Hepatocyte (in vitro differentiated cells): ENCODE measurements at regions not wholly inside any gene's neighbourhood (a gene's known extent, or its start where the extent isn't known, plus 50 kb on each side); places are given as distances from the start of the nearest gene placed in this dataset.
"Not testable (repeated sequence)": the region's sequence is repeated elsewhere in the genome, so short reads cannot be mapped to it uniquely, and the experiment has no call there.

ENCODE experiments used
- DNase-seq: peaks from one replicate; pipeline ENCODE4 v3.0.0-alpha.2; 2016; ENCODE audit warnings: low spot score
- H2AFZ ChIP-seq: fragments of 200-600 bp; sonication (generic); 2 replicates; pipeline ENCODE4 v1.6.0; 2016; ENCODE audit warnings: antibody characterized with exemption, mild to moderate bottlenecking
- H3K27ac ChIP-seq: fragments of 200-600 bp; sonication (generic); 2 replicates; pipeline ENCODE4 v1.5.1; 2016; ENCODE audit warnings: mild to moderate bottlenecking
- H3K27me3 ChIP-seq: fragments of 200-600 bp; sonication (generic); 2 replicates; pipeline ENCODE4 v1.6.1; 2016
- H3K36me3 ChIP-seq: fragments of 200-600 bp; sonication (generic); replicated peaks from 2 replicates; pipeline ENCODE4 v1.5.1; 2016; ENCODE audit warnings: low read depth; ENCODE audit not compliant: insufficient read depth
- H3K4me1 ChIP-seq: fragments of 200-600 bp; sonication (generic); 2 replicates; pipeline ENCODE4 v1.5.1; 2016; ENCODE audit warnings: mild to moderate bottlenecking, moderate library complexity; ENCODE audit not compliant: insufficient read depth
- H3K4me2 ChIP-seq: fragments of 200-600 bp; sonication (generic); 2 replicates; pipeline ENCODE4 v1.6.0; 2016
- H3K4me3 ChIP-seq: fragments of 200-600 bp; sonication (generic); 2 replicates; pipeline ENCODE4 v1.5.1; 2016; ENCODE audit warnings: mild to moderate bottlenecking
- H3K79me2 ChIP-seq: fragments of 200-600 bp; sonication (generic); 2 replicates; pipeline ENCODE4 v1.6.0; 2017; ENCODE audit warnings: mild to moderate bottlenecking
- H3K9me2 ChIP-seq: fragments of 200-600 bp; sonication (generic); replicated peaks from 2 replicates; pipeline ENCODE4 v1.6.0; 2017; ENCODE audit warnings: mild to moderate bottlenecking; ENCODE audit not compliant: insufficient read depth
- H3K9me3 ChIP-seq: fragments of 200-600 bp; sonication (generic); 2 replicates; pipeline ENCODE4 v1.5.1; 2016; ENCODE audit warnings: low read depth, mild to moderate bottlenecking
- H4K20me1 ChIP-seq: fragments of 200-600 bp; sonication (generic); 2 replicates; pipeline ENCODE4 v1.6.0; 2016; ENCODE audit warnings: mild to moderate bottlenecking; ENCODE audit not compliant: insufficient read depth, poor library complexity, severe bottlenecking
- EZH2 ChIP-seq: fragments of 200-600 bp; sonication (generic); IDR thresholded peaks from 2 replicates; pipeline ENCODE4 v1.6.1; 2016; ENCODE audit warnings: antibody characterized with exemption, mild to moderate bottlenecking, borderline replicate concordance
- EZH2phosphoT487 ChIP-seq: fragments of 200-600 bp; sonication (generic); IDR thresholded peaks from one replicate; pipeline ENCODE4 v1.6.1; 2018; ENCODE audit warnings: antibody characterized with exemption, mild to moderate bottlenecking, low read depth, moderate library complexity; ENCODE audit not compliant: unreplicated experiment, severe bottlenecking
- WGBS: methylation state at CpG from one replicate; pipeline ENCODE4 v1.1.6; 2016; ENCODE audit warnings: low lambda C conversion rate; ENCODE audit errors: missing lambda C conversion rate; 5-methylcytosine and 5-hydroxymethylcytosine counted together
- TF ChIP-seq, protein P1 (sequence below): fragments of 200-600 bp; sonication (generic); IDR thresholded peaks from 2 replicates; pipeline ENCODE4 v1.5.1; 2016; ENCODE audit warnings: antibody characterized with exemption, mild to moderate bottlenecking; ENCODE audit not compliant: poor library complexity

DNA sequence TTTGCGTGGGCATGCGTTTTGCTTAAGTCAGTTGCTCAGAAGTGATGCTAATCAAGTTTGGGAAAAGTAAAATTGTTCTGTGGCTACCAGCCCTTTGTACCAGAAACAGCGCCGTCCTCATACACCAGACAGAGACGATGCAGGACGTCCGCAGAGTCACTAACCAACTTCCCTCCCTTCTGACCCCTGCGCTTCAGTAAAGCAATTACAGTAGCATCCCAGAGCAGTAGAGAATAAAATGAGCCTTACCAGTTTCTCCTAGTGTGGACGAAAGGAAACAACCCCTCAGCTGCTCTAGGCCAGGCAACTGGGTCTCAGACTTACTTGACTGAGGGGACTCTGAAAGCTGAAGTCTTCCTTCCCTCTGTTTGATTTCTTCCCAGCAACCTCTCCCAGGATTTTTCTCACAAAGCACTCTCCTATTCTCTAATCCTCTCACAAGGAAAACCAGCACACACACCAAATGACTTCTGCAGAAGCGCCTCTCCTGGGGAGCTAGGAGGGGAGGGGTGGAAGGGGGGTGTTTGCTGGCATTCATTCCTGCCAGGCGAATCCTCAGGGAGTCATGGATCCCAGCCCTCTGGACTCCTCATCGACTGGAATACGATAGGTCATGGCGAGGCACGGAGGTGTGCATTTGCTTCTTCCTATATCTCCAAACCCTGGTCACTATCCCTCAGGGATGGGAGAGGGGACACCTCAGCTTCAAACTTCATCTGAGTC, 56.0 kb upstream of the MID1 start:
- Histone ChIP-seq H3K9me3 (no peaks in the 10 kb centered on the region), H3K4me1 (no peaks in the 10 kb centered on the region), H3K27me3 (no peaks in the 10 kb centered on the region), H3K4me3 (no peak overlapping the region), H2AFZ (no peak overlapping the region), H4K20me1 (no peaks in the 10 kb centered on the region), H3K4me2 (no peak overlapping the region), H3K79me2 (no peaks in the 10 kb centered on the region), H3K27ac (no peak overlapping the region), H3K9me2 (no peaks in the 10 kb centered on the region), H3K36me3 (no peaks in the 10 kb centered on the region)
- no peak for TF ChIP-seq EZH2
- no peak for TF ChIP-seq EZH2phosphoT487
- TF ChIP-seq, protein P1, sequence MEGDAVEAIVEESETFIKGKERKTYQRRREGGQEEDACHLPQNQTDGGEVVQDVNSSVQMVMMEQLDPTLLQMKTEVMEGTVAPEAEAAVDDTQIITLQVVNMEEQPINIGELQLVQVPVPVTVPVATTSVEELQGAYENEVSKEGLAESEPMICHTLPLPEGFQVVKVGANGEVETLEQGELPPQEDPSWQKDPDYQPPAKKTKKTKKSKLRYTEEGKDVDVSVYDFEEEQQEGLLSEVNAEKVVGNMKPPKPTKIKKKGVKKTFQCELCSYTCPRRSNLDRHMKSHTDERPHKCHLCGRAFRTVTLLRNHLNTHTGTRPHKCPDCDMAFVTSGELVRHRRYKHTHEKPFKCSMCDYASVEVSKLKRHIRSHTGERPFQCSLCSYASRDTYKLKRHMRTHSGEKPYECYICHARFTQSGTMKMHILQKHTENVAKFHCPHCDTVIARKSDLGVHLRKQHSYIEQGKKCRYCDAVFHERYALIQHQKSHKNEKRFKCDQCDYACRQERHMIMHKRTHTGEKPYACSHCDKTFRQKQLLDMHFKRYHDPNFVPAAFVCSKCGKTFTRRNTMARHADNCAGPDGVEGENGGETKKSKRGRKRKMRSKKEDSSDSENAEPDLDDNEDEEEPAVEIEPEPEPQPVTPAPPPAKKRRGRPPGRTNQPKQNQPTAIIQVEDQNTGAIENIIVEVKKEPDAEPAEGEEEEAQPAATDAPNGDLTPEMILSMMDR, result no peak
- WGBS, result 62% methylated on average over 15 of the region's 15 CpGs
- no peak for DNase-seq

DNA sequence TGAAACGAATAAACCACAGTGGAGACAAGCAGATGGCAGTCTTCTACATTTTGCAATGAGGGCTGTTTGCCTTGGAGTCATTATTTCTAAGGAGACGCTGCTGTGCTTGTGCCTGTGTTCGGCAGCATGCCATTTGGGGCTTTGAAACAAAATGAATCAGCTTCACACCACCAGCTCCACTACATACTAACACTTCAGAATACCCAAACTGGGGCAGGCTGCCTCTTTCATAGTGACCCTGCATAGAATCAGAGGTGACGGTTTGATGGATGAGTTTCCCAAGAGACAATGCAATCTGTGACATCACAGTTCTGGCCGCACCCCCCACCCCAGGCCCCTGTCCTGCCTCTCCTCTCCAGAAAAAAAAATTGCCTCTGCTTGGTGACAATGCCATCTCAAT, 57.1 kb upstream of the MID1 start:
- Histone ChIP-seq H2AFZ (no peak overlapping the region), H3K9me2 (no peaks in the 10 kb centered on the region), H3K4me1 (no peaks in the 10 kb centered on the region), H3K9me3 (no peaks in the 10 kb centered on the region), H3K36me3 (no peaks in the 10 kb centered on the region), H3K27ac (no peak overlapping the region), H3K27me3 (no peaks in the 10 kb centered on the region), H3K79me2 (no peaks in the 10 kb centered on the region), H4K20me1 (no peaks in the 10 kb centered on the region), H3K4me2 (no peak overlapping the region), H3K4me3 (no peak overlapping the region)
- TF ChIP-seq, protein P1, result no peak
- no peak for TF ChIP-seq EZH2
- no peak for TF ChIP-seq EZH2phosphoT487
- DNase-seq, result no peak
- 61% methylated on average over 4 of the region's 5 CpGs for WGBS

DNA sequence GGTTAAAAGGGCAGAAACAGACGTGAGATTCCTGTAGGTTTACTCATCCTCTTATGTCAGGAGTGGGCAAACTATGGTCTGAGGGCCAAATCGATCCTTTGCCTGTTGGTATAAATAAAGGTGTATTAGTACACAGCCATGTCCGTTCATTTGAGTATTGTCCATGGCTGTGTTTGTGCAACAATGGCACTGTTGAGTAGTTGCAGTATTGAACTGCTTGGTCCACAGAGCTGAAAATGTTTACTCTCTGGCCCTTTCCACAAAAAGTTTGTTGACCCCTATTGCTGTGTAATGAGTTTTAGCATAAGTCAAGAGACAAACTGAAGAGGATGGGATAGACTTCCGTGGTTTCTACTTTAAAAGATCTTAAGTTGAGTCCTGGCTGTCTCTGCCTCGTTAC, 59.0 kb upstream of the MID1 start:
- no peak overlapping the region for H3K4me3 ChIP-seq
- TF ChIP-seq EZH2, result no peak
- TF ChIP-seq, protein P1, result no peak
- DNase-seq, result no peak
- no peaks in the 10 kb centered on the region for H4K20me1 ChIP-seq
- no peaks in the 10 kb centered on the region for H3K9me2 ChIP-seq
- no peaks in the 10 kb centered on the region for H3K79me2 ChIP-seq
- H3K4me2 ChIP-seq, result no peak overlapping the region
- no peak overlapping the region for H3K27ac ChIP-seq
- no peak overlapping the region for H2AFZ ChIP-seq
- H3K27me3 ChIP-seq, result no peaks in the 10 kb centered on the region
- WGBS, result 57% methylated on average over 5 of the region's 5 CpGs
- no peaks in the 10 kb centered on the region for H3K36me3 ChIP-seq
- H3K4me1 ChIP-seq, result no peaks in the 10 kb centered on the region
- no peaks in the 10 kb centered on the region for H3K9me3 ChIP-seq

DNA sequence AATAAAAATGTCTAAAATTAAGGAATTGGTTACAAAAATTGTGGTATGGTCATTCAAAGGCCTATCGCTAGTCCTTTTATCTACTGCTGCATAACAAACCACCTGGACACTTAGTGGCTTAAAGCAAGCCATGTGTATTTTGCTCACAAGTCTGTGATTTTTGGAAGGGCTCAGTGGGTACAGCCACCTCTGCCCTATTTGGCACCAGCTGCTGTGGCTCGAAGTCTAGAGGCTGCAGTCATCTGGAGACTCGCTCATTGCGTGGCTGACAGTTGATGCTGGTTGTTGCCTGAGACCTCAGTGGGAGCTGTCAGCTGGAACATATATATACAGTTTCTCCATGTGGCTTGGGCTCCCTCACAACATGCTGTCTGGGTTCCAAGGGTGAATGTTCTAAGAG, 60.8 kb upstream of the MID1 start:
- WGBS, result 96% methylated on average over 4 of the region's 4 CpGs
- TF ChIP-seq EZH2, result no peak
- TF ChIP-seq EZH2phosphoT487, result no peak
- TF ChIP-seq, protein P1, result no peak
- no peaks in the 10 kb centered on the region for H3K27me3 ChIP-seq
- no peak overlapping the region for H2AFZ ChIP-seq
- H3K4me3 ChIP-seq, result no peak overlapping the region
- no peak overlapping the region for H3K4me2 ChIP-seq
- H3K9me2 ChIP-seq, result no peaks in the 10 kb centered on the region
- no peaks in the 10 kb centered on the region for H3K4me1 ChIP-seq
- no peak for DNase-seq
- no peaks in the 10 kb centered on the region for H3K36me3 ChIP-seq
- no peaks in the 10 kb centered on the region for H4K20me1 ChIP-seq
- no peaks in the 10 kb centered on the region for H3K79me2 ChIP-seq
- H3K27ac ChIP-seq, result no peak overlapping the region
- H3K9me3 ChIP-seq, result no peaks in the 10 kb centered on the region

DNA sequence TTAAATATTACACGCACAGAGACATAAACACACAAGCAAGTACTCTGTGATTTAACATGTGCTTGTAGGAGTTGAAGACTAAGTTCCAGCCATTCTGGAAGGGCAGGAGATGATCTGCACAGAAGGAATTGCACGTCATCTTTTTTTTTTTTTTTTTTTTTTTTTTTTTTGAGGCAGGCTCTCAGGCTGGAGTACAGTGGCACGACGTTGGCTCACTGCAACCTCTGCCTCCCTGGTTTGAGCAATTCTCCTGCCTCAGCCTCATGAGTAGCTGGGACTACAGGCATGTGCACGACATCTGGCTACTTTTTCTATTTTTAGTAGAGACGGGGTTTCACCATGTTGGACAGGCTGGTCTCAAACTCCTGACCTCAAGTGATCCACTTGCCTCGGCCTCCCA, 63.2 kb upstream of the MID1 start:
- not testable (repeated sequence) for H3K4me2 ChIP-seq, H4K20me1 ChIP-seq, H3K4me3 ChIP-seq, H2AFZ ChIP-seq, H3K27ac ChIP-seq, DNase-seq, H3K9me2 ChIP-seq, H3K4me1 ChIP-seq, H3K27me3 ChIP-seq, H3K9me3 ChIP-seq, H3K36me3 ChIP-seq, H3K79me2 ChIP-seq
- WGBS, result 73% methylated on average over 7 of the region's 7 CpGs
